ENCODE measurements at regions not wholly inside any gene's neighbourhood (a gene's known extent, or its start where the extent isn't known, plus 50 kb on each side); places are given as distances from the start of the nearest gene placed in this dataset.

- no peak for DNase-seq (ENCODE audit: low read depth)
Observed at GRCh38 chr10:94192974-94193373, 169.8 kb downstream of the NOC3L start.

GRCh38 chr10:94193466-94193924 lies 169.2 kb downstream of the NOC3L start:
- no peak for DNase-seq (ENCODE audit: low read depth)

- DNase-seq (ENCODE audit: low read depth), result peak; percentile 74
Observed at GRCh38 chr10:94194256-94194655, 168.5 kb downstream of the NOC3L start.

- no peak for DNase-seq (ENCODE audit: low read depth)
Observed at GRCh38 chr10:94197241-94197640, 165.5 kb downstream of the NOC3L start.

GRCh38 chr10:94198324-94198723 lies 164.4 kb downstream of the NOC3L start:
- DNase-seq (ENCODE audit: low read depth), result no peak

- peak; percentile 20 for DNase-seq (ENCODE audit: low read depth)
Observed at GRCh38 chr10:94199565-94199964, 163.2 kb downstream of the NOC3L start.

- no peak for DNase-seq (ENCODE audit: low read depth)
Observed at GRCh38 chr10:94200146-94200837, 162.4 kb downstream of the NOC3L start.

- peak; percentile 18 for DNase-seq (ENCODE audit: low read depth)
Observed at GRCh38 chr10:94205396-94205831, 157.3 kb downstream of the NOC3L start.

GRCh38 chr10:94206176-94206575 lies 156.6 kb downstream of the NOC3L start:
- DNase-seq (ENCODE audit: low read depth), result no peak

- no peak for DNase-seq (ENCODE audit: low read depth)
Observed at GRCh38 chr10:94208315-94208714, 154.4 kb downstream of the NOC3L start.

GRCh38 chr10:94210440-94211168 lies 152.1 kb downstream of the NOC3L start:
- DNase-seq (ENCODE audit: low read depth), result no peak

- DNase-seq (ENCODE audit: low read depth), result no peak
Observed at GRCh38 chr10:94211169-94211510, 151.6 kb downstream of the NOC3L start.

GRCh38 chr10:94213001-94213530 lies 149.7 kb downstream of the NOC3L start:
- peak; percentile 89 for DNase-seq (ENCODE audit: low read depth)

GRCh38 chr10:94213980-94214379 lies 148.8 kb downstream of the NOC3L start:
- DNase-seq (ENCODE audit: low read depth), result peak; percentile 36

GRCh38 chr10:94214481-94214893 lies 148.3 kb downstream of the NOC3L start:
- no peak for DNase-seq (ENCODE audit: low read depth)

GRCh38 chr10:94216201-94216600 lies 146.5 kb downstream of the NOC3L start:
- DNase-seq (ENCODE audit: low read depth), result no peak

GRCh38 chr10:94217411-94217810 lies 145.3 kb downstream of the NOC3L start:
- DNase-seq (ENCODE audit: low read depth), result no peak

GRCh38 chr10:94218493-94219183 lies 144.1 kb downstream of the NOC3L start:
- no peak for DNase-seq (ENCODE audit: low read depth)

GRCh38 chr10:94219829-94220228 lies 142.9 kb downstream of the NOC3L start:
- DNase-seq (ENCODE audit: low read depth), result no peak

GRCh38 chr10:94220717-94221116 lies 142.0 kb downstream of the NOC3L start:
- no peak for DNase-seq (ENCODE audit: low read depth)

- DNase-seq (ENCODE audit: low read depth), result no peak
Observed at GRCh38 chr10:94223702-94224370, 138.9 kb downstream of the NOC3L start.

GRCh38 chr10:94224656-94225055 lies 138.1 kb downstream of the NOC3L start:
- DNase-seq (ENCODE audit: low read depth), result peak; percentile 88
